ENCODE measurements at regions not wholly inside any gene's neighbourhood (a gene's known extent, or its start where the extent isn't known, plus 50 kb on each side); places are given as distances from the start of the nearest gene placed in this dataset.
A peak's percentile ranks its signal among the peaks of the same experiment; 100 is the strongest.

- TF ChIP-seq, protein P1, sequence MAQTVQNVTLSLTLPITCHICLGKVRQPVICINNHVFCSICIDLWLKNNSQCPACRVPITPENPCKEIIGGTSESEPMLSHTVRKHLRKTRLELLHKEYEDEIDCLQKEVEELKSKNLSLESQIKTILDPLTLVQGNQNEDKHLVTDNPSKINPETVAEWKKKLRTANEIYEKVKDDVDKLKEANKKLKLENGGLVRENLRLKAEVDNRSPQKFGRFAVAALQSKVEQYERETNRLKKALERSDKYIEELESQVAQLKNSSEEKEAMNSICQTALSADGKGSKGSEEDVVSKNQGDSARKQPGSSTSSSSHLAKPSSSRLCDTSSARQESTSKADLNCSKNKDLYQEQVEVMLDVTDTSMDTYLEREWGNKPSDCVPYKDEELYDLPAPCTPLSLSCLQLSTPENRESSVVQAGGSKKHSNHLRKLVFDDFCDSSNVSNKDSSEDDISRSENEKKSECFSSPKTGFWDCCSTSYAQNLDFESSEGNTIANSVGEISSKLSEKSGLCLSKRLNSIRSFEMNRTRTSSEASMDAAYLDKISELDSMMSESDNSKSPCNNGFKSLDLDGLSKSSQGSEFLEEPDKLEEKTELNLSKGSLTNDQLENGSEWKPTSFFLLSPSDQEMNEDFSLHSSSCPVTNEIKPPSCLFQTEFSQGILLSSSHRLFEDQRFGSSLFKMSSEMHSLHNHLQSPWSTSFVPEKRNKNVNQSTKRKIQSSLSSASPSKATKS (CRISPR knock-in tag; IDR thresholded peaks at IDR 0.05), result no peak
Measured at GRCh38 chr2:155381436-155381835, 682.9 kb downstream of the KCNJ3 start (continued).

- Histone ChIP-seq H3K27ac (ENCODE audit: extremely low read depth, low read depth, low read length) (no peak overlapping the region), H3K36me3 (ENCODE audit: control insufficient read depth, insufficient read depth, low read length) (no peaks in the 10 kb centered on the region), H3K79me2 (ENCODE audit: control insufficient read depth, insufficient read depth, low read length) (peaks cover 11% of the 10 kb centered on the region; the same call in 2 of the 3 replicates), H3K4me2 (ENCODE audit: insufficient read depth, low read length) (no peak overlapping the region), H3K4me3 (no peak overlapping the region), H3K27me3 (ENCODE audit: control insufficient read depth in 2 of 2, insufficient read depth in 2 of 2, low read length in 2 of 2) (no peaks in the 10 kb centered on the region), H4K20me1 (replicated peaks; ENCODE audit: control insufficient read depth, insufficient read depth, low read length) (no peaks in the 10 kb centered on the region), H3K9me1 (ENCODE audit: control insufficient read depth, insufficient read depth, low read length) (no peaks in the 10 kb centered on the region), H3K4me1 (replicated peaks in 1 of 2; ENCODE audit: control insufficient read depth in 2 of 2, insufficient read depth in 2 of 2, low read length in 2 of 2) (no peaks in the 10 kb centered on the region), H2AFZ (ENCODE audit: low read depth, low read length) (no peak overlapping the region), H3K9ac (ENCODE audit: insufficient read depth in 1 of 2, low read depth in 2 of 2, low read length in 2 of 2) (no peak overlapping the region), H3K9me3 (replicated peaks; ENCODE audit: control insufficient read depth, insufficient read depth, low read depth, low read length) (no peaks in the 10 kb centered on the region)
- ChIA-PET CTCF (ENCODE audit: low intra/inter-chr PET ratio) (no interaction called here), POLR2A (no interaction called here)
- peak; percentile 63 for ATAC-seq
- WGBS (ENCODE audit: insufficient coverage, low coverage, missing lambda C conversion rate), result 11% methylated on average over 2 of the region's 2 CpGs
- intact Hi-C loops (cut with micrococcal nuclease) (loop anchor here (5.0 kb wide), 5 partner anchors 438 to 1813 kb away; no protein-coding TSS in a partner anchor), in situ Hi-C loops (cut with MboI) (no loop called here)
- no TSS peak for BruUV-seq (replicated peaks)
- FAIRE-seq, result no peak
- TF ChIP-seq POLR2AphosphoS5 (IDR thresholded peaks at IDR 0.05; ENCODE audit: control insufficient read depth, insufficient read depth, low read depth, low read length), result no peak
- TF ChIP-seq, protein P2, sequence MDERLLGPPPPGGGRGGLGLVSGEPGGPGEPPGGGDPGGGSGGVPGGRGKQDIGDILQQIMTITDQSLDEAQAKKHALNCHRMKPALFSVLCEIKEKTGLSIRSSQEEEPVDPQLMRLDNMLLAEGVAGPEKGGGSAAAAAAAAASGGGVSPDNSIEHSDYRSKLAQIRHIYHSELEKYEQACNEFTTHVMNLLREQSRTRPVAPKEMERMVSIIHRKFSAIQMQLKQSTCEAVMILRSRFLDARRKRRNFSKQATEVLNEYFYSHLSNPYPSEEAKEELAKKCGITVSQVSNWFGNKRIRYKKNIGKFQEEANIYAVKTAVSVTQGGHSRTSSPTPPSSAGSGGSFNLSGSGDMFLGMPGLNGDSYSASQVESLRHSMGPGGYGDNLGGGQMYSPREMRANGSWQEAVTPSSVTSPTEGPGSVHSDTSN (CRISPR knock-in tag; IDR thresholded peaks at IDR 0.05; ENCODE audit: low read depth), result no peak
- TF ChIP-seq, protein P2 (tag; conservative IDR thresholded peaks at IDR 0.05; ENCODE audit: low read depth), result 0 out of 2 replicates have a peak, but pooled peaks have one; percentile 30
- TF ChIP-seq ZKSCAN1 (IDR thresholded peaks at IDR 0.05; ENCODE audit: low read depth, low read length), result no peak
- no peak for DNase-seq (ENCODE audit: extremely low read depth in 1 of 4, low spot score in 3 of 4)
Measured at GRCh38 chr2:155379494-155379893, 681.0 kb downstream of the KCNJ3 start.

Data from K562 (cell line).